Right lobe of liver (tissue), 4 donors: ENCODE measurements at regions not wholly inside any gene's neighbourhood (a gene's known extent, or its start where the extent isn't known, plus 50 kb on each side); places are given as distances from the start of the nearest gene placed in this dataset.
A peak's percentile ranks its signal among the peaks of the same experiment; 100 is the strongest.

Source experiments
- POLR2A ChIP-seq: fragments of 450-650 bp; IDR thresholded peaks from one replicate; pipeline ENCODE4 v1.6.1; 2017; ENCODE audit warnings: antibody characterized with exemption, mild to moderate bottlenecking
- TF ChIP-seq, protein P1 (sequence below), 4 donors: fragments of 200-600 bp in 3 of 4; fragments of 450-650 bp in 1 of 4; IDR thresholded peaks; one replicate each; pipeline versions ENCODE4 v1.5.1 to v1.8.0; 2016 to 2022; ENCODE audit warnings: antibody characterized with exemption in 4 of 4, mild to moderate bottlenecking in 2 of 4
- donor health status: DM: no; HTN: no; CAD: no.
- donor health status: DM: no; HTN: no; CAD: no.
- donor health status: DM: no; HTN: yes; CAD: no.

- TF ChIP-seq POLR2A, result no peak
- TF ChIP-seq, protein P1, sequence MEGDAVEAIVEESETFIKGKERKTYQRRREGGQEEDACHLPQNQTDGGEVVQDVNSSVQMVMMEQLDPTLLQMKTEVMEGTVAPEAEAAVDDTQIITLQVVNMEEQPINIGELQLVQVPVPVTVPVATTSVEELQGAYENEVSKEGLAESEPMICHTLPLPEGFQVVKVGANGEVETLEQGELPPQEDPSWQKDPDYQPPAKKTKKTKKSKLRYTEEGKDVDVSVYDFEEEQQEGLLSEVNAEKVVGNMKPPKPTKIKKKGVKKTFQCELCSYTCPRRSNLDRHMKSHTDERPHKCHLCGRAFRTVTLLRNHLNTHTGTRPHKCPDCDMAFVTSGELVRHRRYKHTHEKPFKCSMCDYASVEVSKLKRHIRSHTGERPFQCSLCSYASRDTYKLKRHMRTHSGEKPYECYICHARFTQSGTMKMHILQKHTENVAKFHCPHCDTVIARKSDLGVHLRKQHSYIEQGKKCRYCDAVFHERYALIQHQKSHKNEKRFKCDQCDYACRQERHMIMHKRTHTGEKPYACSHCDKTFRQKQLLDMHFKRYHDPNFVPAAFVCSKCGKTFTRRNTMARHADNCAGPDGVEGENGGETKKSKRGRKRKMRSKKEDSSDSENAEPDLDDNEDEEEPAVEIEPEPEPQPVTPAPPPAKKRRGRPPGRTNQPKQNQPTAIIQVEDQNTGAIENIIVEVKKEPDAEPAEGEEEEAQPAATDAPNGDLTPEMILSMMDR (IDR thresholded peaks at IDR 0.05), result peak in 1 of 4 donors; percentile 17
Measured at GRCh38 chr2:22991844-22992243, 393.1 kb upstream of the KLHL29 start.
